ENCODE measurements at regions not wholly inside any gene's neighbourhood (a gene's known extent, or its start where the extent isn't known, plus 50 kb on each side); places are given as distances from the start of the nearest gene placed in this dataset.

DNA sequence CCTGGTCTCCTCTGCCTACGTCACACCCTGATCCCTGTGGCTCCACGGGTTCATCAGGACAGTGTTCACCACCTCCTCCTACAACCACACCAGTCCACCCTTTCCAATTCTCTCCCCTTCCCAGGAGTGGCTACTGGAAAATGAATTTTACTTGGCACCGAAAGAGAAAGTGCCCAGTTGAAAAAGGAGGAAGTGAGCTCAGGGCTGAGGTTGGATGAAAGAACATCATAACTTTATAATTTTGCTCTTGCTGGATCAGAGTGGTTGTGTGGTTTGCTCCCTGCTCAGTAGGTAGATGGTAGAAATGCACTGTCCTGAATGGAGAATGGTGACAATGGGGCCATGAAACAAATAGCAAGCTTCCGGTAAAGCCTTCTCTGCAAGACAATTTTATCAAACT, 140.3 kb upstream of the DDX18 start:
- Mint-ChIP-seq H3K27ac (ENCODE audit: unreplicated experiment) (no peak overlapping the region), H3K9me3 (ENCODE audit: unreplicated experiment) (peaks cover 2% of the 10 kb centered on the region), H3K4me1 (ENCODE audit: low read depth, unreplicated experiment) (no peaks in the 10 kb centered on the region), H3K27me3 (ENCODE audit: low read depth, unreplicated experiment) (peaks cover 2% of the 10 kb centered on the region), H3K36me3 (ENCODE audit: low read depth, unreplicated experiment) (no peaks in the 10 kb centered on the region), H3K4me3 (ENCODE audit: unreplicated experiment) (no peak overlapping the region)
- Histone ChIP-seq H3K79me2 (ENCODE audit: insufficient read depth, low read length) (no peaks in the 10 kb centered on the region), H3K9ac (ENCODE audit: low read length) (no peak overlapping the region), H3K27ac (ENCODE audit: low read depth, low read length) (no peak overlapping the region), H3K4me3 (ENCODE audit: insufficient read depth, low read depth, low read length) (no peak overlapping the region), H3K4me2 (ENCODE audit: low read length) (no peak overlapping the region), H3K36me3 (ENCODE audit: insufficient read depth, low read length) (no peaks in the 10 kb centered on the region), H4K20me1 (ENCODE audit: insufficient read depth, low read length) (no peaks in the 10 kb centered on the region), H2AFZ (ENCODE audit: low read depth, low read length) (no peak overlapping the region), H3K27me3 (ENCODE audit: insufficient read depth, low read length) (no peaks in the 10 kb centered on the region), H3K9me3 (ENCODE audit: insufficient read depth, low read depth, low read length) (peaks cover 2% of the 10 kb centered on the region), H3K4me1 (ENCODE audit: insufficient read depth, low read length) (no peaks in the 10 kb centered on the region)
- DNase-seq (ENCODE audit: low read depth) (no peak), FAIRE-seq (no peak)
- TF ChIP-seq, protein P1, sequence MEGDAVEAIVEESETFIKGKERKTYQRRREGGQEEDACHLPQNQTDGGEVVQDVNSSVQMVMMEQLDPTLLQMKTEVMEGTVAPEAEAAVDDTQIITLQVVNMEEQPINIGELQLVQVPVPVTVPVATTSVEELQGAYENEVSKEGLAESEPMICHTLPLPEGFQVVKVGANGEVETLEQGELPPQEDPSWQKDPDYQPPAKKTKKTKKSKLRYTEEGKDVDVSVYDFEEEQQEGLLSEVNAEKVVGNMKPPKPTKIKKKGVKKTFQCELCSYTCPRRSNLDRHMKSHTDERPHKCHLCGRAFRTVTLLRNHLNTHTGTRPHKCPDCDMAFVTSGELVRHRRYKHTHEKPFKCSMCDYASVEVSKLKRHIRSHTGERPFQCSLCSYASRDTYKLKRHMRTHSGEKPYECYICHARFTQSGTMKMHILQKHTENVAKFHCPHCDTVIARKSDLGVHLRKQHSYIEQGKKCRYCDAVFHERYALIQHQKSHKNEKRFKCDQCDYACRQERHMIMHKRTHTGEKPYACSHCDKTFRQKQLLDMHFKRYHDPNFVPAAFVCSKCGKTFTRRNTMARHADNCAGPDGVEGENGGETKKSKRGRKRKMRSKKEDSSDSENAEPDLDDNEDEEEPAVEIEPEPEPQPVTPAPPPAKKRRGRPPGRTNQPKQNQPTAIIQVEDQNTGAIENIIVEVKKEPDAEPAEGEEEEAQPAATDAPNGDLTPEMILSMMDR (IDR thresholded peaks at IDR 0.05; ENCODE audit: insufficient read depth, low read depth, low read length) = no peak

DNA sequence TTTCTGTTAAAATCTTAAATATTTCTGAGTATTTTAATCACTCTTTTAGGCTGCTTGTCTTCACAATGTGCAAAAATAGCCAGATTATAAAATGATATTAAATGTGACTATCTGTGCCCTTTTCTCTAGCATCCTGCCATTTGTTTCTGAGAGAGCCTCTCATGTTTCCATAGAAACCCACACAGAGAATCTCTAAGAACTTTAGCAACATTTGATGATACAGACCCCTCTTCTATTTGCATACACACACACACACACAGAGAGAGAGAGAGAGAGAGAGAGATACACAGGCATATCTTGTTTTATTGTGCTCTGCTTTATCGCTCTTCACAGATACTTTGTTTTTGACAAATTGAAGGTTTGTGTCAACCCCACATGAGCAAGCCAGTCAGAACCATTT, 134.5 kb upstream of the DDX18 start:
- H4K20me1 ChIP-seq (ENCODE audit: insufficient read depth, low read length) = no peaks in the 10 kb centered on the region
- H3K9ac ChIP-seq (ENCODE audit: low read length) = no peak overlapping the region
- H3K4me3 Mint-ChIP-seq (ENCODE audit: unreplicated experiment) = no peak overlapping the region
- no peaks in the 10 kb centered on the region for H3K79me2 ChIP-seq (ENCODE audit: insufficient read depth, low read length)
- H3K27me3 Mint-ChIP-seq (ENCODE audit: low read depth, unreplicated experiment) = peaks cover 2% of the 10 kb centered on the region
- H3K36me3 ChIP-seq (ENCODE audit: insufficient read depth, low read length) = no peaks in the 10 kb centered on the region
- FAIRE-seq (no peak), DNase-seq (ENCODE audit: low read depth) (no peak)
- no peak overlapping the region for H2AFZ ChIP-seq (ENCODE audit: low read depth, low read length)
- no peak overlapping the region for H3K27ac ChIP-seq (ENCODE audit: low read depth, low read length)
- H3K27me3 ChIP-seq (ENCODE audit: insufficient read depth, low read length) = no peaks in the 10 kb centered on the region
- no peaks in the 10 kb centered on the region for H3K9me3 Mint-ChIP-seq (ENCODE audit: unreplicated experiment)
- no peak overlapping the region for H3K4me2 ChIP-seq (ENCODE audit: low read length)
- H3K9me3 ChIP-seq (ENCODE audit: insufficient read depth, low read depth, low read length) = no peaks in the 10 kb centered on the region
- no peak overlapping the region for H3K27ac Mint-ChIP-seq (ENCODE audit: unreplicated experiment)
- no peaks in the 10 kb centered on the region for H3K4me1 Mint-ChIP-seq (ENCODE audit: low read depth, unreplicated experiment)
- H3K4me1 ChIP-seq (ENCODE audit: insufficient read depth, low read length) = no peaks in the 10 kb centered on the region
- H3K4me3 ChIP-seq (ENCODE audit: insufficient read depth, low read depth, low read length) = no peak overlapping the region
- TF ChIP-seq, protein P1 (IDR thresholded peaks at IDR 0.05; ENCODE audit: insufficient read depth, low read depth, low read length) = no peak
- no peak for TF ChIP-seq EZH2 (IDR thresholded peaks at IDR 0.05; ENCODE audit: insufficient read depth, low read length)
- H3K36me3 Mint-ChIP-seq (ENCODE audit: low read depth, unreplicated experiment) = no peaks in the 10 kb centered on the region

DNA sequence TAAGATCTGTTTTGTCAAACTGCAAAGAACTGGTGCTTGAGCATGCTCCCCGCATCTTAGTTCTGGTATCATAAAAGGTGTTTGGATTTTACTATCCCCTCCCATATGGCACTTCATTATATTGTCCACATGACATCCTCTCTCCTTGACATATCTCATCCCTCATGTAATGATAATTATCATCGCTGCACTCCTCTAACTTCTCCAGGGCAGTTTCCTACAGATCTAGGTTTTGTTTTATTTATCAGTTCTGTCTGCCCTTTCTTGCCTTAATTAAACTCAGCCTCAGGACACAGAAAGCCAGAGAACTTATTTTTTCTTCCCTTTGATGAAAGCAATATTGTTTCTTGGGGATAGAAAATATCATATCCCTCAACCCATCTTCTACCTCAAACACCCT, 129.6 kb upstream of the DDX18 start:
- Mint-ChIP-seq H3K4me3 (ENCODE audit: unreplicated experiment) (no peak overlapping the region), H3K27me3 (ENCODE audit: low read depth, unreplicated experiment) (no peaks in the 10 kb centered on the region), H3K9me3 (ENCODE audit: unreplicated experiment) (no peaks in the 10 kb centered on the region), H3K4me1 (ENCODE audit: low read depth, unreplicated experiment) (no peaks in the 10 kb centered on the region), H3K27ac (ENCODE audit: unreplicated experiment) (no peak overlapping the region), H3K36me3 (ENCODE audit: low read depth, unreplicated experiment) (no peaks in the 10 kb centered on the region)
- no peak overlapping the region for H3K4me2 ChIP-seq (ENCODE audit: low read length)
- H2AFZ ChIP-seq (ENCODE audit: low read depth, low read length) = no peak overlapping the region
- no peak overlapping the region for H3K27ac ChIP-seq (ENCODE audit: low read depth, low read length)
- H3K27me3 ChIP-seq (ENCODE audit: insufficient read depth, low read length) = no peaks in the 10 kb centered on the region
- TF ChIP-seq, protein P1 (IDR thresholded peaks at IDR 0.05; ENCODE audit: insufficient read depth, low read depth, low read length) = no peak
- no peak for TF ChIP-seq EZH2 (IDR thresholded peaks at IDR 0.05; ENCODE audit: insufficient read depth, low read length)
- H3K79me2 ChIP-seq (ENCODE audit: insufficient read depth, low read length) = no peaks in the 10 kb centered on the region
- no peaks in the 10 kb centered on the region for H4K20me1 ChIP-seq (ENCODE audit: insufficient read depth, low read length)
- no peak overlapping the region for H3K9ac ChIP-seq (ENCODE audit: low read length)
- H3K4me3 ChIP-seq (ENCODE audit: insufficient read depth, low read depth, low read length) = no peak overlapping the region
- no peaks in the 10 kb centered on the region for H3K36me3 ChIP-seq (ENCODE audit: insufficient read depth, low read length)
- DNase-seq (ENCODE audit: low read depth) = no peak
- no peak for FAIRE-seq
- no peaks in the 10 kb centered on the region for H3K4me1 ChIP-seq (ENCODE audit: insufficient read depth, low read length)
- peaks cover 6% of the 10 kb centered on the region for H3K9me3 ChIP-seq (ENCODE audit: insufficient read depth, low read depth, low read length)
